Subcutaneous abdominal adipose tissue (tissue), 5 donors: ENCODE measurements at regions not wholly inside any gene's neighbourhood (a gene's known extent, or its start where the extent isn't known, plus 50 kb on each side); places are given as distances from the start of the nearest gene placed in this dataset.

Experiments used
- H3K27ac ChIP-seq: one replicate; pipeline ENCODE4 v1.7.0; 2013; ENCODE audit warnings: low read depth, mild to moderate bottlenecking, inconsistent platforms, low read length, moderate library complexity
- H3K27me3 ChIP-seq, 5 donors: one replicate each; pipeline ENCODE4 v1.7.0; 2013; ENCODE audit warnings: low read length in 5 of 5, inconsistent platforms in 1 of 5; ENCODE audit not compliant: control insufficient read depth in 5 of 5, insufficient read depth in 4 of 5
- H3K36me3 ChIP-seq, 5 donors: one replicate each; pipeline ENCODE4 v1.7.0; 2013; ENCODE audit warnings: low read length in 5 of 5; ENCODE audit not compliant: control insufficient read depth in 5 of 5, insufficient read depth in 5 of 5
- H3K4me1 ChIP-seq, 5 donors: one replicate each; pipeline ENCODE4 v1.7.0; 2013; ENCODE audit warnings: low read length in 5 of 5, mild to moderate bottlenecking in 3 of 5, moderate library complexity in 1 of 5; ENCODE audit not compliant: control insufficient read depth in 5 of 5, insufficient read depth in 5 of 5
- H3K4me3 ChIP-seq, 5 donors: one replicate each; pipeline ENCODE4 v1.7.0; 2013; ENCODE audit warnings: low read length in 5 of 5, low read depth in 1 of 5
- H3K9ac ChIP-seq, 5 donors: one replicate each; pipeline ENCODE4 v1.7.0; 2013; ENCODE audit warnings: low read length in 5 of 5, mild to moderate bottlenecking in 4 of 5, moderate library complexity in 3 of 5
- H3K9me3 ChIP-seq, 5 donors: one replicate each; pipeline ENCODE4 v1.7.0; 2013; ENCODE audit warnings: low read length in 5 of 5; ENCODE audit not compliant: control insufficient read depth in 5 of 5
- donor health status: healthy.
- donor health status: healthy.
- donor health status: healthy.
- donor health status: healthy.
- donor health status: healthy.

DNA sequence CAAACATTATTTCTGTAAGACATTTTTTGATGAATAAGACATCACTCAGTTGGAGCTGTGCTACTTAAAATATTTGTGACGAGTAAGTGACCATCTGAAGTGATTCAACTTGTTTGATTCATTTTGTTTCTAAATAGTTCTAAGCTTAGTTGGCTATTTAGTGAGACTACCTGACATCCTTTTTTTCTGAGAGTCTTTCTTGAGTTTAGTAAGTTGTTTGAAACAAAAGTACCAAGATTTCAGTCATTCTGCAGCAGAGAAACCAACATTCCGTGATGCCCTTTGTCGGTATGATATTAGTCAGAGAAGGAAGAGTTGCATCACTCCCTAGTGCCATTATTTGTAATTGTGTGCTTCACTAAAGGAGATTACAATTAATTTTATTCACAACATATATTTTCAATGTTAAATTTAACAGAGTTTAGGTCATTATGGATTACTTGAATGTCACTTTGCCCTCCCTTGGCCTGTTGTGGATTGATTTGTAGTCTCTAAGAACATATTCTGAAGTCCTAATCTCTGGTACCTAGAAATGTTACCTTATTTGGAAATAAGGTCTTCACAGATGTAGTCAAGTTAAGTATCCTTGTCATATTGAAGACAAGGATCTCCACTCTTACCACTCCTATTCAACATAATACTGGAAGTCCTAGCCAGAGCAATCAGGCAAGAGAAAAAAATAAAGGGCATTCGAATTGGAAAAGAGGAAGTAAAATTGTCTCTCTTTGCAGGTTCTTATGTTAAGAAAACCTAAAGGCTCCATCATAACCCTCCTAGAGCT lies 212.2 kb downstream of the PCSK1 start:
- no peaks in the 10 kb centered on the region for H3K27me3 ChIP-seq
- H3K4me1 ChIP-seq, result no peaks in the 10 kb centered on the region
- H3K9ac ChIP-seq, result no peak overlapping the region
- H3K36me3 ChIP-seq, result no peaks in the 10 kb centered on the region
- H3K27ac ChIP-seq, result no peak overlapping the region
- no peak overlapping the region for H3K4me3 ChIP-seq
- no peaks in the 10 kb centered on the region for H3K9me3 ChIP-seq

DNA sequence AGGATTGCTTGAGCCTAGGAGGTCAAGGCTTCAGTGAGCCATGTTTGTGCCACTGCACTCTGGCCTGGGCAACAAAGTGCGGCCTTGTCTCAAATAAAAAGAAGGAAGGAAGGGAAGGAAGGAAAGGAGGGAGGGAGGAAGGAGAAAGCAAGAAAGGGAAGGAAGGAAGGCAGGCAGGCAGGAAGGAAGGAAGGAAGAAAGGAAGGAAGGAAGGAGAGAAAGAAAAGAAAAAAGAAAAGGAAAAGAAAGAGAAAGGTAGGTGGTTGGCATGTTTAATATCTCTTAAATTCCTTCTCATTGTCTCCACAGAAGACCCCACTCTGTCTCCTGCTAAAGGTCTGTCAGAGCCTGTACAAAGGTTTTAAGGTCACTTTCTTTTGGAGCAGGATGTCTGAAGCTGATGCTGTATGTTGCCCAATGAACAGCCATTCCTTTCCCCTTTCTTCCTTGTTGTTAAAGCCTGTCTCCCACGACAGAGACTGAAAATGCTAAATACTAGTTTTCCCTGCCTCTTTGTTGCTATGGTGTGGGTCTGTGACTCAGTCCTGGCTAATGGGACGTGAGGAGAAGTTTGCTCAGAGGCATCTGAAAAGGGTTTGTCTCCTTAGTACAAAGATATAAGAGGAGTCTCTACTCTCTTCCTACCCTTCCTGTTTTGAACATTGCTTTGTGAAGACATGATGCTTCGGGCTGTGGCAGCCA lies 213.3 kb downstream of the PCSK1 start:
- Histone ChIP-seq H3K36me3 (no peaks in the 10 kb centered on the region), H3K4me1 (no peaks in the 10 kb centered on the region), H3K4me3 (no peak overlapping the region), H3K27me3 (no peaks in the 10 kb centered on the region), H3K9me3 (no peaks in the 10 kb centered on the region), H3K9ac (no peak overlapping the region), H3K27ac (no peak overlapping the region)

DNA sequence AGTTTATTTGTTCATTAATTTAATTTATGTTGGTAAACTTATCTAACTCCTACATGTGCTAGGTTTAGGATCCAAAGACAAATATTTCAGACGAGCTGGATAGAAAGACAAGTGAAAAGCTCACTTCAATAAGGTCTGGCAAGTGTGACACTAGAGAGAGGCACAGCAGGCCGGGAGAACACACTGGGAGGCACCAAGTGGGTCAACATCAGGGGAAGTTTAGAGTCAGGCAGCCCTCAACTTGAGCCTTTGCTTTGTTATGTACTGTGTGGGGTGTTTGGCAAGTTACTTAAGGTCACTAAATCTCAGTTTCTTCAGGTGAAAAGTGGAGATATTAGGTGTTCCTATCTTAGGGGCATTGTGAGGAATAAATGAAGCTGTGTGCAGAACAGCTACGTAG lies 214.4 kb downstream of the PCSK1 start:
- H3K4me3 ChIP-seq, result no peak overlapping the region
- H3K27ac ChIP-seq, result no peak overlapping the region
- H3K9ac ChIP-seq, result no peak overlapping the region
- no peaks in the 10 kb centered on the region for H3K27me3 ChIP-seq
- H3K36me3 ChIP-seq, result no peaks in the 10 kb centered on the region
- H3K4me1 ChIP-seq, result no peaks in the 10 kb centered on the region
- H3K9me3 ChIP-seq, result no peaks in the 10 kb centered on the region

DNA sequence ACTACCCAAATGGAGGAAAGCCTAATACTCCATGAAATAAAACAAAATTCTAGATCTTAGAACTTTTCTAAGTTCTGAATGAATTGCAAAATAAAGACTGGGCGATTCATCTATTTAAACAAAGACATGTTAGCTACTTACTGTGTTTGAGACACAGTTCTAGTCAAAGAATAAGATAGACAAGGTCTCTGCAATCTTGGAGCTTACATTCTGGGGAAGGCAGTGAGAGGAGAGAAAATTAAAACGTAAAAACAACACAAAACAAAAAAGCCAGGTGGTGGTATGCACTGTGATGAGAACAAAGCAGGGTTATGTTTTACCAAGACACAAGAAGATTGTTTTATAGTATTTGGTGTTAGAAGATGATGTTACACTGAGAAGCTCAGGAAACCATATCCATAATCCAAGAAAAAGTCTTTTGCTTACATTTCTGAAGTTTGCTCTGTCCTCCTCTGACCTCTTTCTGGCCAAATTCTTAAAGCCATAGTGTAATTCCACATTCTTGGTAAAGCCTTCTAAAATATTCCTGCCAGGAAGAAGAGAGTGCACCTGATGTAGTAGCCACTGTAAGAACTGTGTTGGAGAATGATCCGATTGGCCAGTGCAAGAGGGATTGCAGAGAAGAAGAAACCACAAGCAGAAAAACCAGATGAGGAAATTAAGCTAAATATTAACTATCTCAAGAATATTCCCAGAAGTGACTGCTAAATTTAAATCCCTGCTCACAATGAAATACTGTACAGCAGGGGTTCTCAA lies 218.4 kb downstream of the PCSK1 start:
- Histone ChIP-seq H3K36me3 (no peaks in the 10 kb centered on the region), H3K4me1 (no peaks in the 10 kb centered on the region), H3K9ac (no peak overlapping the region), H3K27ac (no peak overlapping the region), H3K4me3 (no peak overlapping the region), H3K27me3 (no peaks in the 10 kb centered on the region), H3K9me3 (no peaks in the 10 kb centered on the region)

DNA sequence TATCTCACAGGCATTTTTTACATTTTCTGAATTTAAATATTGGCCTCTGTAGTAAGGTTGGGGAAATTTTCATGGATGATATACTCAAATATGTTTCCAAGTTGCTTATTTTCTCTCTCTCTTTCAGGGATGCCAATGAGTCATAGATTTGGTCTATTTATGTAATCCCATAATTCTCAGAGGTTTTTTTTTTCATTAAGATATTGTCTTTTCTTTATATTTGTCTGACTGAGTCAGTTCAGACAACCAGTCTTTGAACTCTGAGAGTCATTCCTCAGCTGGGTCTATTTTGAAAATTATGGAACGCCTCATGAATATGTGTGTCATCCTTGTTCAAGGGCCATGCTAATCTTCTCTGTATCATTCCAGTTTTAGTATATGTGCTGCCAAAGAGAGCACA lies 223.2 kb downstream of the PCSK1 start:
- H3K4me1 ChIP-seq, result no peaks in the 10 kb centered on the region
- H3K27ac ChIP-seq, result no peak overlapping the region
- H3K4me3 ChIP-seq, result no peak overlapping the region
- H3K27me3 ChIP-seq, result no peaks in the 10 kb centered on the region
- no peak overlapping the region for H3K9ac ChIP-seq
- no peaks in the 10 kb centered on the region for H3K36me3 ChIP-seq
- peaks cover 0 to 20% (median 16%) of the 10 kb centered on the region in 5 donors for H3K9me3 ChIP-seq

DNA sequence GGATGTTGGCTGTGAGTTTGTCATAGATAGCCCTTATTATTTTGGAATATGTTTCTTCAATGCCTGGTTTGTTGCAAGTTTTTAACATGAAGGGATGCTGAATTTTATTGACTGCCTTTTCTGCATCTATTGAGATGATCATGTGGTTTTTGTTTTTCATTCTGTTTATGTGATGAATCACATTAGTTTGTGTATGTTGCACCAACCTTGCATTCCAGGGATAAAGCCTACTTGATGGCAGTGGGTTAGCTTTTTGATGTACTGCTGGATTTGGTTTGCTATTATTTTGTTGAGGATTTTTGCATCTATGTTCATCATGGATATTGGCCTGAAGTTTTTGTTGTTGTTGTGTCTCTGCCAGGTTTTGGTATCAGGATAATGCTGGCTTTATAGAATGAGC lies 225.6 kb downstream of the PCSK1 start:
- Histone ChIP-seq H3K36me3 (no peaks in the 10 kb centered on the region), H3K9me3 (peaks cover 0 to 20% (median 16%) of the 10 kb centered on the region in 5 donors), H3K4me3 (no peak overlapping the region)

DNA sequence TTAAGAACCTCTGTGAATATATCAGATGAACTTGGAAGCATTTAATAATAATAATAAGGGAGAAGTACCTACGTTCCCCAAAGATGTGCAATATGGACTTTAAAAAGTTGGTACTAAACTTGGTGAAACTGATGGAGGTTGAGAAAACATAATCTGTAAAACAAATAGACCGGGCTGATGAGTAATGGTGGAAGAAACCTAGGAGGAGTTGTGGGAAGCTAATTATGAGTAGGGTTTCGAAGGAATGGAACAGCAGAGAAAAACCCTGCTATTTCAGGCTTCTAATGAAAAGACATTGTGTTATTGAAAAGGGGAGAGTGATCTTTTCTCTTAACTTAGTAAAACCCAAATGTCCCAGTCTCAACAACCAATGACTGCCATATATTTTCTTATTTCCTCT lies 229.3 kb downstream of the PCSK1 start:
- no peak overlapping the region for H3K4me3 ChIP-seq
- H3K27ac ChIP-seq, result no peak overlapping the region
- H3K9me3 ChIP-seq, result peaks cover 0 to 20% (median 13%) of the 10 kb centered on the region in 5 donors
- no peaks in the 10 kb centered on the region for H3K36me3 ChIP-seq
- H3K4me1 ChIP-seq, result peaks cover 0 to 18% (median 13%) of the 10 kb centered on the region in 5 donors
- no peak overlapping the region for H3K9ac ChIP-seq
- no peaks in the 10 kb centered on the region for H3K27me3 ChIP-seq

More for the DNA sequence above, 225.6 kb downstream of the PCSK1 start:
- no peak overlapping the region for H3K27ac ChIP-seq
- H3K9ac ChIP-seq, result no peak overlapping the region
- H3K27me3 ChIP-seq, result no peaks in the 10 kb centered on the region
- H3K4me1 ChIP-seq, result no peaks in the 10 kb centered on the region

DNA sequence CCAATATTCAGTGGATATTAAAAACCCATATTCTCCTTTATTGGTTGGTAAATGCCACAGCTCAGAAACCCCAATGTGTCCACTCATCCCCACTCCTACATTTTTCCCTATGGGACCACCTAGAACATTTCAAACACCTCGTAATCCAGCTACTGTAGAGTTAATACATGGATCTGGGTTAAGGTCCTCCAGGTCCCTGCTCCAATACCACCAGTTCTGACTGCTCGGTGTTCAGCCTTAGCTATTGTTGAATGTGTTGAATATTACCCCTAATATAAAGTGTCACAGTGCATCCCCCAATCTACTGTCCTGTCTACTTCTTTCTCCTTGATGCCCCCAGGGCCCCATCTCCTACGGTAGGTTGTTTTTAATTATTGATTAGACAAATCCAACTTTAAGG lies 231.5 kb downstream of the PCSK1 start:
- Histone ChIP-seq H3K36me3 (no peaks in the 10 kb centered on the region), H3K9me3 (peaks cover 0 to 2% (median 0%) of the 10 kb centered on the region in 5 donors), H3K27ac (no peak overlapping the region), H3K4me3 (no peak overlapping the region), H3K9ac (no peak overlapping the region), H3K4me1 (peaks cover 0 to 25% (median 22%) of the 10 kb centered on the region in 5 donors), H3K27me3 (no peaks in the 10 kb centered on the region)

DNA sequence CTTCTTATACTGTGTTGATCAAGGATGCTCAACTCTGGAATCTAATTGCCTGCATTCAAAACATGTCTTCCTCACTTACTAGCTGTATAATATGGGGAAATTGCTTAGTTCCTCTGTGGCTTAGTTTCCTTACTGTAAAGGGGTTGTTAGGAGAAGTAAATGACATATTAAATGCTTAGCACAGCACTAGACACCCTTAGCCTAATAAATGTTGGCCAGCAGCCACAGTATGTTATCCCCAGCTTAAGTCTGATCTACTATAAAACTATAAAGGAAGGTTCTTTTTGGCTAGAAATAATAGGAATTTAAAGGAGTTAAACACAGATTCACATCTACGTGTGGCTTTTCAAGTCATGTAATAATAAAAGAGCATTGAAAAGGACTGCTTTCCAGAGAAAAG lies 232.4 kb downstream of the PCSK1 start:
- Histone ChIP-seq H3K9me3 (no peaks in the 10 kb centered on the region), H3K36me3 (no peaks in the 10 kb centered on the region), H3K4me1 (peaks cover 0 to 27% (median 22%) of the 10 kb centered on the region in 5 donors), H3K4me3 (no peak overlapping the region), H3K27ac (no peak overlapping the region), H3K9ac (no peak overlapping the region), H3K27me3 (no peaks in the 10 kb centered on the region)

DNA sequence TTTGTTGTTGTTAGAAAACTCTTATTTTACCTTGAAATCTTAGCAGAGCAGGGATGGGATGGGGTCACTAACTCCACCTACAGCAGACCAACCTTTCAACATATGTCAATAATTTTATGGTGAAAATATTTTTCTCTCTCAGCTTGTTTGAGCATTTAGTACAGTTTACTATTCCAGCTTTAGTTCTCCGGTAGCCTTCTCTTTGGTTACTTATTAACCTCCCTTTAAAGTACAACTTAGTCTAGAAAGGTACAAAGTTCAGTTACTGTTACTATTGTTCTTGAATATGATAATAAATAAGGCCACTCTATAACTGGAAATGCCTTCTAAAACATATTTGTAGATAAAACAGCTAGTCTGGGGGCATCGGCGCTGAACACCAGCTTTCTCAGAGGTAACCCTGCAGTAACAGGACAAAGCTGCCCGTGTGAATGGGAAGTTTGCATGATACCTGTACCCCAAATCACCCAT lies 233.3 kb downstream of the PCSK1 start:
- H3K27me3 ChIP-seq, result no peaks in the 10 kb centered on the region
- no peak overlapping the region for H3K9ac ChIP-seq
- no peaks in the 10 kb centered on the region for H3K36me3 ChIP-seq
- H3K9me3 ChIP-seq, result no peaks in the 10 kb centered on the region
- no peak overlapping the region for H3K27ac ChIP-seq
- no peak overlapping the region for H3K4me3 ChIP-seq
- H3K4me1 ChIP-seq, result peaks cover 0 to 27% (median 26%) of the 10 kb centered on the region in 5 donors
